ENCODE measurements at regions not wholly inside any gene's neighbourhood (a gene's known extent, or its start where the extent isn't known, plus 50 kb on each side); places are given as distances from the start of the nearest gene placed in this dataset.
"Not testable (repeated sequence)": the region's sequence is repeated elsewhere in the genome, so short reads cannot be mapped to it uniquely, and the experiment has no call there.

GRCh38 chr1:230556453-230556852 is 85.8 kb upstream of the COG2 start:
- no peak for DNase-seq (ENCODE audit: low spot score)

- DNase-seq (ENCODE audit: low spot score): no peak
Observed at GRCh38 chr1:230555814-230556213, 86.5 kb upstream of the COG2 start.

GRCh38 chr1:230552880-230553279 is 89.4 kb upstream of the COG2 start:
- DNase-seq (ENCODE audit: low spot score): no peak

DNA sequence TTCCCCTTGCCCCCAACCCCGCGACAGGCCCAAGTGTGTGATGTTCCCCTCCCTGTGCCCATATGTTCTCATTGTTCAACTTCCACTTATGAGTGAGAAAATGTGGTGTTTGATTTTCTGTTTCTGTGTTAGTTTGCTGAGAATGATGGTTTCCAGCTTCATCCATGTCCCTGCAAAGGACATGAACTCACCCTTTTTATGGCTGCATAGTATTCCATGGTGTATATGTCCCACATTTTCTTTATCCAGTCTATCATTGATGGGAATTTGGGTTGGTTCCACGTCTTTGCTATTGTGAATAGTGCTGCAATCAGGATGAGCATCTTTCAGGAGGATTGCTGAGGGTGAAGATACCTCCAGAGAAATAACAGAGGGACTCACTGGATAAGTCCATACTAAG is 91.3 kb upstream of the COG2 start:
- DNase-seq (ENCODE audit: low spot score): not testable (repeated sequence)

GRCh38 chr1:230550428-230550827 is 91.9 kb upstream of the COG2 start:
- peak; percentile 34 for DNase-seq (ENCODE audit: low spot score)

- no peak for DNase-seq (ENCODE audit: low spot score)
Observed at GRCh38 chr1:230549625-230550024, 92.7 kb upstream of the COG2 start.

GRCh38 chr1:230548997-230549396 is 93.3 kb upstream of the COG2 start:
- no peak for DNase-seq (ENCODE audit: low spot score)

DNA sequence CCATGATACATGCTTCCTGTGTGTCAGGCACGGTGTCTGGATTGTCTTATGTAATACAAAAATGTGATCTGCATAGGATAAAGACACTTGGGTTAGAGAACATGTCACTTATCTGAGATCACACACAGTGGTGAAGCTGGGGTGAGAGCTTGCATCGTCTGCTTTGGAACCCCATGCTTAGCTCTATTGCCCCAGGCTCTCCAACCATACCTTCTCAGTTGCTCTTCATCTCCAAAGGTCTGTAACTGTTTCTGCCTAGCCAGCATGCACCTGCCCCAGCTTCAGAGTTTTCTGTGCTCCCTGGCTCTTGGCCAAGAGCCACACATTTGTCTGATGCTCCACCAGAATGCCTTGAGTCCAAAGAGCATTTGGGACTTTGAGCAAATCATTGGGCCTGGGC is 93.9 kb upstream of the COG2 start:
- DNase-seq (ENCODE audit: low spot score): no peak

- DNase-seq (ENCODE audit: low spot score): no peak
Observed at GRCh38 chr1:230545181-230545580, 97.1 kb upstream of the COG2 start.

DNA sequence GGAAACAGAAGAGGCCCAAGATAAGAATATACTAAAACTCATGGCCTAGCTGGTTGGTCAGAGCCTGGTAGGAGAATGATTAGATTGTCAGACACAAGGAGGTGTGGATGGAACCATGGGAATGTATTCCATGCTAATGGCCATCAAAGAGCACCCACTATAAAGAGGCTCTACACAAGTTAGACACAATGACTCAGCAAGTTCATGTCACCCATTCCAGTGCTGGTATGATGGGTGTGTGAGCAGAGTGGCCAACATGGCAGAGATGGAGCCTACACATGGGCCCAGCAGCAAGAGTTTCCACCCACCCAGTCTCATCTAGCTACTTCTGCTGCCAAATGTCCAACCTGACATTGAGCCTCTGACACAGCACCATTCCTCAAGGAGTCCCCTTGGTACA is 97.5 kb upstream of the COG2 start:
- DNase-seq (ENCODE audit: low spot score): no peak

DNA sequence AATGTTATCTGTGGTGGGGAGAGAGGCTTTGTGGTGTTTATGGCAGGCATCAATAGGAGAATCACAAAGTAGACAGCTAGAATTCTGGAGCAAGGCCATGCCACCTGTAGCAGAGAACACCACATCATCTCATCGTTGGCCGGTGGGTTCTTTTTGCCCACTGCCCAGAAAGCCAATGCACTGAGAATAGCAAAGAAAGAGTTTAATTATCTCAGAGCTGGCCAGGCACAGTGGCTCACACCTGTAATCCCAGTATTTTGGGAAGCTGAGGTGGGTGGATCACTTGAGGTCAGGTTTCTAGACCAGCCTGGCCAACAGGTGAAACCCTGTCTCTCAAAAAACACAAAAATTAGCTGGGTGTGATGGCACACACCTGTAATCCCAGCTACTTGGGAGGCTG is 99.2 kb upstream of the COG2 start:
- DNase-seq (ENCODE audit: low spot score): no peak

GRCh38 chr1:230542681-230543080 is 99.6 kb upstream of the COG2 start:
- no peak for DNase-seq (ENCODE audit: low spot score)

GRCh38 chr1:230542054-230542453 is 100.2 kb upstream of the COG2 start:
- DNase-seq (ENCODE audit: low spot score): no peak

- no peak for DNase-seq (ENCODE audit: low spot score)
Observed at GRCh38 chr1:230541306-230541705, 101.0 kb upstream of the COG2 start.

DNA sequence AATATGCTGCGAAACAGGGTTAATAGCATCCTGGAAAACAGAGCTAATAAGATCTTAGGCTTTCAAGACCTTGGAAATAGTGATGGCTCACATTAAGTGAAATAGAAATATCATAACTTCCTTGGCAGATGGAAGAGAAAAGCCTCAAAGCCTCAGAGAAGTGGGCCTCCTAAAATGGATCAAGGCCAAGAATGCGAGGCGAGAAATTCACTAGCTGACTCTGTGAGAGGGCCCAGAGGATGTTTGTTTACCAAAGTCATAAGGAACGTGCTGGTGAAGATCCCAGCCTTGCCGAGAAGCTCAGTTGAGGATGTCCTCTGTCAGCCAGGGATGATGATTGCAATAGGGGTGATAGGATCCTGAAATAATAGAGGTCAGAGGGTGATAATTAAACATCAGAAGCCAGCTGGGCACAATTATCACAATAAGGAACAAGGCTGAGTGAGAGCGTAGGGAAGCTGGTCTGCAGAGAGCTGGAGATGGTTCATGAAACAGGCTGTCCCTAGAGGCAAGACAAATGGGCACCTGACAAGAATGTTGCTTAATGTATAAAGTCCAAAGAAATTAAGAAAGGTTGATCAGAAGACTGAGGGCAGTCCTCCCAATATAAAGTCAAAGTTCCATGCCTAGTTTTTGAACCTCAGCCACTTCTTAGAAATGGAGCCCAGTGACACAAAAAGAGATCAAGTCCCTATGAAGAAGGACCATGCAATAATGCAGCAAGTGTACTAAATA is 101.7 kb upstream of the COG2 start:
- DNase-seq (ENCODE audit: low spot score): no peak

GRCh38 chr1:230537456-230537855 is 104.8 kb upstream of the COG2 start:
- no peak for DNase-seq (ENCODE audit: low spot score)

DNA sequence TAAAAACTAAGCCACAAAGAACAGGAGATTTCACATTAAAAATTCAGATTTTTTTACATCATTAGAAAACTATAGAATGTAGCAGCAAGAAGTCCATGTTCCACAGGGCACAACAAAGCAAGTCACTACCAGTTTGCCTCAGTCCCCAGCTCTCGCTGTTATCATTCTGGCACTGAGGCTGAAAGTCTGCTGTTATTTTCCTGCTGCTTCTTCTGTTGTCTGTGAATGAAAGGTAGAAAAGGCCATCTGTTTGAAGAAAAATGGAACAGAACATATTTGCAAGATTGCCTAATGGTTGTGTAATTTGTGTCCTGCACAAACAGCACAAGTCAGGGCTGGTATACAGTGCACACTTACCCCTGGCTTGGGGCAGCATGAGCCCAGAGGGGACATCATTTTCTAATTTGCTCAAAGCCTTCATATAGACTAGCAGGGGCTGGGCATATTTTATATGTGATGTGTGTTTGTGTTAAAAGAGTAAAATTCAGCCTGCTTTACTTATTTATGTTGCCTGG is 105.6 kb upstream of the COG2 start:
- DNase-seq (ENCODE audit: low spot score): no peak

GRCh38 chr1:230534224-230534623 is 108.1 kb upstream of the COG2 start:
- DNase-seq (ENCODE audit: low spot score): no peak

DNA sequence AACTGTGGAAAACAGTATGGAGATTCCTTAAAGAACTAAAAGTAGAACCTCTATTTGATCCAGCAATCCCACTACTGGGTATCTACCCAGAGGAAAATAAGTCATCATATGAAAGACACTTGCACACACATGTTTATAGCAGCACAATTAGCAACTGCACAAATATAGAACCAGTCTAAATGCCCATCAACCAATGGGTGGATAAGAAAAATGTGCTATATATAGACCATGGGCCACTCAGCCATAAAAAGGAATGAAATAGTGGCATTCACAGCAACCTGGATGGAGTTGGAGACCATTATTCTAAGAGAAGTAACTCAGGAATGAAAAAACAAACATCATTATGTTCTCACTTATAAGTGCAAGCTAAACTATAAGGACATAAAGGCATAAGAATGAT is 105.0 kb upstream of the PGBD5 start:
- DNase-seq (ENCODE audit: low spot score): no peak

DNA sequence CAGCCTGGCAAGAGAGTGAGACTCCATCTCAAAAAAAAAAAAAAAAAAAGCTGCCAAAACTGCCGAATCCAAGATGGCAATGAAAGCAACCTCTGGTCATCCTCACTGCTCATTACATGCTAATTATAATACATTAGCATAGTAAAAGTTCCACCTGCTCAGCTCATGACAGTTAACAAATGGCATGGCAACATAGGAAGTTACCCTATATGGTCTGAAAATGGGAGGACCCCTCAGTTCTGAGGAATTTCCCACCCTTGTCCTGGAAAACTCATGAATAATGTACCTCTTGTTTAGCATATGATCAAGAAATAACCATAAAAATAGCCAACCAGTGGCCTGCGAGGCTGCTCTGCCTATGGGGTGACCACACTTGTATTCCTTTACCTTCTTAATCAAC is 93.1 kb upstream of the PGBD5 start:
- no peak for DNase-seq (ENCODE audit: low spot score)

DNA sequence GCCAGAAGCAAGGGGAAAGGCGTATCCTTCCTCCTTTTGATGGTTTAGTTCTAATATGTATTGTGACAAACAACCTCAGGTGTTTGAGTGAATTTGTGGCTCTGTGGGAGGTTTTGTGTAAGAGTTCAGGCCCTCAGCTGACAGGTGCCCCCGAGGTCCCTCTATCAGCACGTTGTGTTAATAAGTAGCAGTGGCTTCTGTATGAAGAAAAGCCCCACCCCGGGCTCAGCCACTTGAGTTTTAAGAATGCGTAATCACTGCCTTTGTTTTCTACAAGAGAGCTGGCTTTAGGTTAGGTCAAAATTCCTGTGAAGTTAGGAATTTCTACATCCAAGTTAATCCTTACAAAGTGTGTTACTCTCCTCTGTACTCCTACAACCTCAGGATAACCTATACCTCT is 92.4 kb upstream of the PGBD5 start:
- DNase-seq (ENCODE audit: low spot score): no peak

DNA sequence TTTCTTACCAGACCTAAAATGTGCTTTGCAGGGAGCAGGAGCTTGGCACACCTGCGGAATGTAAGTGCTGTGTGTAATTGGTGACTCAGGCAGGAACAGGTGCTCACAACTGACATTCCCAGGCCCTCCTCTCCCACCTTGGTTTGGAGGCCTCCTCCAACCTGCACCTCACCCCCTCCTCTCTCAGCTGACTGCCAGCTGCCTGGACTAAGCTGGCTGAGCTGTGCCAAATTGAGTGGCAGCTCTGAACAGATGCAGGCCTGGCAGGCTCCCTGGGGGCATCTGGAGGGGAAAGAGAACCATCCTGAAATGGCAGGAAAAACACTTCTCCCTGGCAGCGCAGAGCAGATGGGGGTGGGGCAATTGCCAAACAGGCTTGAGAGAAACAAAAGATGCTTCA is 91.7 kb upstream of the PGBD5 start:
- DNase-seq (ENCODE audit: low spot score): no peak

- no peak for DNase-seq (ENCODE audit: low spot score)
Observed at GRCh38 chr1:230517326-230517725, 91.2 kb upstream of the PGBD5 start.

DNA sequence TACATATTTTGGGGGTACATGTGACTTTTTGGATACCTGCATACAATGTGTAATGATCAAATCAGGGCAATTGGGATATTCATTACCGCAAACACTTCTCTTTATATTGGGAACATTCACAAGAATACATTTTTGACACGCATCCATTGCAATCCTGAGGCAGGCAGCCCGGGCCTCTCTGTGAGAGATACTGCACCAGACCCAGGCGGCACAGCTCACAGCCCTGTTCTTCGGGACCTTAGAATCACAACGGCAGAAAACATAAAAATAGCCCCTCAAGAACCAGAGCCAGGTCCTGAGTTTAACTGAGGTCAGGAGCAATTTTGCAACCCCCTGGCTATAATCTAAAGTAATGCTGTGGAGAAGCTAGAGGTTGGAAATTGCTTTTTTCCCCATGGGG is 90.8 kb upstream of the PGBD5 start:
- no peak for DNase-seq (ENCODE audit: low spot score)
